Fibroblast of skin of back (primary cell): ENCODE measurements at regions not wholly inside any gene's neighbourhood (a gene's known extent, or its start where the extent isn't known, plus 50 kb on each side); places are given as distances from the start of the nearest gene placed in this dataset.

Experiments used
- DNase-seq: peaks from one replicate; pipeline ENCODE4 v3.0.0-alpha.2; 2013

DNA sequence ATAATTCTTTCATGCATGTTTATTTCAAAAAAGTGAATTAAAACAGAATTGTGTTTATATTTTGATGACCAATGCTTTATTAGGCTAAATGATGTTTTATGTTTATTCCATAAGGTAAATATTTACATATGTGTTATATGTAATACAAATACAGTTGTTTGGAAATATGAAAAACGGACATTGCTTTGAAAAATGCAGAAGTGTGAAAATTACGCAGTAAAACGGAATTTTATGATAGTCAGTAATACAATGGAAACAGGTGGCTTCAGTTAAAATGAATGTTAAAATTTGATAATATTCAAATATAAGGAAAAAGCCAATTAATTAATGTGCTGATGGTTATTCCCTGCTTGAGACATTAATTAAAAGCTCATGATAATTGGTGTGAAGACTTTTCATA lies 1633.8 kb downstream of the MAT2B start:
- no peak for DNase-seq

DNA sequence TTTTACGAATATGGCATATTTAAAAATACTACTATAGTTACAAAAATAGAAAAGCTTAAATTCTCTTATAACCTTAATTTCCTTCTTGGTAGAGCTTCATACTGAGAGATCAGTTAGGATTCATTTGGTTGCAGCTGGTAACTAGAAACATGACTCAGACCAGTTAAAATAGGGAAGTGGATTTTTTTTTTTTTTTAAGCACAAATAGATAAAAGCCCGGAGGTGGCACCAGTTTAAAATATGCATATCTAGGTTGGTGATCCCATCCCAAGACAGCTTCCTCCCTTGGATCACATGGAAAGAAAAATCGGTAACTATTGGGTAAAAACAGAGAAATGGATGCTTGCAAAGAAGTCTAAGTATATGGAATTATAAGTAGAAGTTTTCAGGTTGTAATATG lies 1634.3 kb downstream of the MAT2B start:
- no peak for DNase-seq

DNA sequence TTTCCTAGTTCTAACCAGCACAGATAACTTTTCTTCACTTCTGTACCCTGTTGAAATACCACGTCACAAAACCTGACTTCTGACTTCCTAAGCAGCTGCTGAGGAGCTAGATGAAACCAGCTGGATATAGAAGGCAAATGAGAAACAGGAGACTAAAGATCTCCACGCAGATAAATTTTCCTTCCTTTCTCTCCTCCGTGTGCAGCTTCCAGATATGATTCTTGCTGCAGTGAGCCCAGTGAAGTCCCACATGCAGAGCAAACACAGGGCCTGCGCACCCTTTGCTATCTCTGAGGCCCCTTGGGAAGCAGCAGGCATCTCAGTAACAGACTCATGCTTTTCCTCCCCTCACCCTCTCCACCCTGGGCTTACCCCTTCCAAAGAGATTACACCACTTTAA lies 1638.3 kb downstream of the MAT2B start:
- DNase-seq: no peak

DNA sequence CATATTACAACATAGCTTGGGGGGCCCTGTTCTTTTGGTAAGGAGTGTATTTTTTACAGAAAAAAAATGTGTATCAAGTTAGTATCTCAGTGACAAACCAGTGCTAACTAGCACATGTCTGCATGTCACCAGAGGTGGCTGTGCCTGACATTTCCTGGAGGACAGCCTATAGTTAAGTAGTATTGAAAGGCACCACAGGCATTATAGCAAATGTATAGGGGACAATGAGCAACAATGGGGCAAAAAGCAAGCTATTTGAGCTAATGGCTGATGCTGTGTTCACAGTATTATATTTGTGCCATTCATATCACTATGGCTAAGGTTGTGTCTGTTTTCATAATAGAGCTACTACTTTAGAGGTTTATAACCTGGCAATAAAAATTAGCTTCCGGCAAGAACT lies 1644.0 kb downstream of the MAT2B start:
- no peak for DNase-seq

DNA sequence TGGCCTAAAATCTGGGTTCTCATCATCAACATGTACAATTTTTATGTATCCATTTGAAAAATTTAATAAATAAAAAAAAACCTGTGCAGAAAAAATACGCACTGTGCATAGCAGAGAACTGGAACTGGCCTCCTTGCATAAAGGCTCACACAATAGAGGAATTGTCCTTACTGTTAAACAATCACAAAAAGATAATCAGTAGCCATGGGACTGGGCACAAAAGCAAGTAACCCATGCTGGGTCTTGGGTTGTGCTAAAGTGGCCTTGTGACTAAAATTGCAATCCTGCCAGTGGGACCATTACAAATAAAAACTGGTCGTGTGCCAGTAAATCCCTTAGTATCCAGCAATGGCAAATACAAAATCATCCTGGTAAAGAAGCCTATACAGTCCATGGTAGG lies 1646.6 kb downstream of the MAT2B start:
- DNase-seq: no peak

DNA sequence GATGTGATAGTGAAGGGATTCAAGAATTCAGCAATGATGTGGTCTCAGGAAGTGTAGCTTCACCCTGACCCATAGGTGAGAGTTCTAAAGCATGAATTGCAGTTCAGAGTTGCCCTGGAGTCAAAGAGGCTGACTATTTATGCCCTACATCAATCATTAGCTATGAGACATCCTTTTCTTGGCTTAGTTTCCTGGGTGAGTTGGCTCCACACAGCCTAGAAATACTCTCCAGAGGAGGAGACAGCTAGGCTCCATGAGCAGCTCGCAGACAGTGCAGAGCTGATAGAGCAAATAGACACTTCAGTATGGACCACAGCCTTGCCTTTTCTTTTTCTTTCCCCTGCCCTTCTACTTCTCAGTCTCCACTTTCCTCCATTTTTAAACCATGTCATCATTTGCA lies 1651.8 kb downstream of the MAT2B start:
- DNase-seq: no peak

DNA sequence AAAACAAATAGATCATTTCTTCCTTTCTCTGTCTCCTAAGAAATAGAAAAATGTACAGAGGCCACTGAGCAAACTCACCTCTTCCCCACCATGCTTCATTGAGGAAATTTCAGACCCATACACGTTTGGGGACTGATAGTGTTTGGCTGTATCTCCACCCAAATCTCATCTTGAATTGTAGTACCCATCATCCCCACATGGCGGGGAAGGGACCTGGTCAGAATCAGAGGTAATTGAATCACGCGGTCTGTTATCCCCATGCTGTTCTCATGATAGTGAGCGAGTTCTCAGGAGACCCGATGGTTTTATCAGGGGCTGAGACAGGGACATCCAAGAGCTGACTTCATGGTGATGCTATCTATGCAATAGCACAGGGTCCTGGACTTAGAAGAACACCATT lies 1655.8 kb downstream of the MAT2B start:
- DNase-seq: no peak

DNA sequence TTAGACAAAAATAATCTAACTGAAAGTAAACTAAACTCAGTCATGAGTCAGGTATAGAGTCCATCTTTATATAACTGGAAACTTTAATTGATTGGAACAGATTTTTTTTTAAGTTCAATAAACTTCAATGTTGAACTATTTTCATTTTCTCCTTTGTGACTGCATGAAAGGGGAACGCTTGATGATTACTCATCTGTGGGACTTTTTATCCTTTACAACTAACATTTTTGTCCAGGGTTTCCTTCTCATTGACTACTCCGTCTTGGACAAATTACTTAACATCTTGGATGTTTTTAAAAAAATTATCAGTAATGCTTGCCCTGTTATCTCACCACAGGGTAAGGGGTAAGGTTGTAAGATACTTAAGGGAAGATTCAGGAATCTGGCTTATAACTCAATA lies 1658.4 kb downstream of the MAT2B start:
- DNase-seq: no peak

DNA sequence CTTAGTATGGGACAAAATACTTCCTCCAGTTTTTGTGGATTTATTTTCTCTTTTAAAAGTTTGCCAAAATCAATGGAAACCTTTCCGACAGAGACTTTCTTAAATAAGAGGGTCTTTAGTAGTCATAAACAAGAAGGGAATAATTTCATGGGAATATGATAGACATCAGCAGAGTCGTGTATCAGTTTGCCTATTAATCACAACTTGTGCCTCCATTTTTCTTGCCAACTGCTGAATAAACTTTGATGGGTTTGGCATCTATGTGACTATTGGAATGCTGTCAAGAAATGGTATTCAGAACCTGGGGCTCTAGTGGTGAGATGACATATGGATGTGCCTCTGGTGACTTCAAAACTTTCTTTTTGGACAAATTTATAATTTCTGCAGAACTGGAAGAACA lies 1668.2 kb downstream of the MAT2B start:
- no peak for DNase-seq

DNA sequence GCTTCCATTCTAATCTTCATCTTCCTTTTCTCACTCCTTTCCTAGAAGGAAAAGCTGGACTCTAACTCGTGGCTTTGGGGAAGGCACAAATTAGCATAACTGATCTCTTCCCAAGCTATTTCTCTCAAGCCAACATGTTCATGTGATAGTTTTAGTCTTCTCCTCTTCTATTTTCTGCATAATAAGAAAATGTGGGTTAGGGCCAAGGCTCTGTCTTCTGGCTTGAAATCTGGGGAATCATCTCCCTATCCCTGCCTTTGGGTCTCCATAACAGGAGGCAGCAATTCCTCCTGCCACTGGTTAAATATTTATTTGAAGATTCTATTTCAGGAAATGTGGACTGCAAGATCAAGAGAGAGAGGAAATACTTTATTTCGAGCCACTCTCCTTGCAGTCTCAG lies 1669.6 kb downstream of the MAT2B start:
- no peak for DNase-seq

DNA sequence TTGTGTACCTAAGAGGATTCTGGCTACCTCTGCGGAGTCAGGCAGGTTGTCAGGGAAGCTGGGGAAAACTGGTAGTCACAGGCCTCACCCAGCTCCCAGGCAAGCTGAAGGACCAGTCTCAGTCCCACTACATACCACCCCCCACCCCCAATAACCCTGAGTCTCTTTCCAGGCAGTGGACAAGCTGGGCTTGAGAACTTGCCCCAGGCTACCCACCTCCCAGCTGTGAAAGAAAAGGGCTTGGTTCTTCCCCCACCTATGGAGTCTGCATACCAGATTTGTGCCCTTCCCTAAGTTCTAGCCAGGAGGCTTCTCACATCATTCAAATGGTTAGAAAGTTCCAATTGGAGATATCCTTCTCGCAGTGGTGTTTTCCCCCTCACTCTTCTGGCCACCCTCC lies 1678.8 kb downstream of the MAT2B start:
- DNase-seq: no peak

DNA sequence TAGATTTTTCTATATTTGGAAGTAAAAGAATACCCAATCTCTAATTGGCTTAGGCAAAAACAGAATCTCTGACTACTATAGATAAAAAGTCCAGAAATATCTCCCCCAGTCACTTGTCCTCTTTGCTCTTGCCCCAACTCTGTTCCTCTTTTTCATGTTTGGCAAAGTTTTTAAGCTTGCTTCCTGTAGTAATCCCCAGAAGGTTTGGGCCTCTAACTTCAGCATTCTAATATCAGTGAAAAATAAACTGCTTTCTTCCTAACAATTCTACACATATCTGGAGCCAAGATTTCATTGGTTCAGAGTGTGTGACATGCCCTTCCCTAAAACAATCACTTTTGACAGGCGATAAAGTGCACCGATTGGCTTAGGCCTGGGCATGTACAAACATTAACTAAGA lies 1680.3 kb downstream of the MAT2B start:
- no peak for DNase-seq

DNA sequence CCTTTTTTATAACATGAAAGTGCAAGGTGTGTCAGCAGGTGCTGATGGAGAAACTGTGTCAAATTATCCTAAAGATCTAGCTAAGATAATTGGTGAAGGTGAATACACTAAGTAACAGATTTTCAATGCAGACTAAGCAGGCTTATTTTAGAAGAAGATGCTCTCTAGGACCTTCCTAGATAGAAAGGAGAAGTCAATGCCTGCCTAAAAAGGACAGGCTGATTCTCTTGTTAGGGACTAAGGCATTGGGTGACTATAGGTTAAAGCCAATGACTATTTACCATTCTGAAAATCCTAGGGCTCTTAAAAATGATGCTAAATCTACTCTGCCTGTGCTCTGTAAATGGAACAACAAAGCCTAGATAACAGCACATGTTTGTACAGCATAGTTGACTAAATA lies 1682.4 kb downstream of the MAT2B start:
- DNase-seq: no peak

DNA sequence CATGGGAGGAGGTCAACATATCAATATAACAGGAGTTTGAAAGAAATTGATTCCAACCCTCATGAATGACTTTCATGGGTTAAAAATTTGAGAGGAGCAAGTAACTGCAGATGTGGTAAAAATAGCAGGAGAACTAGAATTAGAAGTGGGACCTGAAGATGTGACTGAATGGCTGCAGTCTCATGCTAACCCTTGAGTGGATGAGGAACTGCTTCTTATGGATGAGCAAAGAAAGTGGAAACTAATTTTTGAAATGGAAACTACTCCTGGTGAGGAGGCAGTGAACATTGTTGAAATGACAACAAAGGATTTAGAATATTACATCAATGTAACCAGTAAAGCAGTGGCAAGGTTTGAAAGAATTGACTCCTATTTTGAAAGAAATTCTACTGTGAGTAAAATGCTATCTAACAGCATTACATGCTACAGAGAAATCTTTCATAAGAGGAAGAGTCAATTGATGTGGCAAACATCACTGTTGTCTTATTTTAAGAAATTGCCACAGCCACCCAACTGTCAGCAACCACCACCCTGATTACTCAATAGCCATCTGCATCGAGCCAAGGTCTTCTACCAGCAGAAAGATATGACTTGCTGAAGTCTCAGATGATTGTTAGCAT lies 1683.2 kb downstream of the MAT2B start:
- DNase-seq: no peak

DNA sequence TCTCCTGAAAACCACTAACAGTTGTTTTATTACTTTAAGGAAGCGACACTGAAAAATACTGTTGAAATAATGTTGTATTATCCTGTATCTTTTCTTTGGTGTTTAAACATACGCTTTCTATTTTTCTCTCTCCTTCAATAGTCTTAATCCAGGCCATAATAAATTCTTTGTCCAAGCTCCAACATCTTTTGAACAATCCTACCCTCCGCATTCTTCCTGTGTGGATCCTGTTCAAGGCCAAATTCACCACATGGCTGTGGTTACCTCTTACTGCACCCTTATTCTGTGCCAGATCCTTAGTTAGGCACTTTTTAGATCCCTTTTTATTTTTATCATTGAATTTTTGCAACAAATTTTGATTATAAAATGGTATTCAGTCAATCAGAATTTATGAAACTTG lies 1691.5 kb downstream of the MAT2B start:
- DNase-seq: no peak

DNA sequence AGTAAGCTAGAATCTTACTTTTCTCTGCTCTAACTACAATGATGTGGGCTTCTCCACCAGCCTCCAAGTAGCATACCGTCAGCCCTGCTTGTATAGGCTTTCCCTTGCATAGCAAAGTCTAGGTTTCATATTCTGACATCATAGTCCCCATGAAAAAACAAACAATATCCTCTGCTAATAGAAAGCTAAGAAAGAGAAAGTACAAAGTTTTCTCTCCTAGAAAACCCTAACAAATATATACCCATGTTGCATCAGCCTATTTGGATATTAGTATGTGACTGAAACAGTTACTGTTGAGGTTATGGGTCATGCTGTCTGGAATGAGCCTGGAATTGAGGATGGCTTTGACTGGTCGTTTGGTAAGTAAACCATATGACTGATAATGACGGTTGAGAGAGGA lies 1696.0 kb downstream of the MAT2B start:
- peak; percentile 19 for DNase-seq

DNA sequence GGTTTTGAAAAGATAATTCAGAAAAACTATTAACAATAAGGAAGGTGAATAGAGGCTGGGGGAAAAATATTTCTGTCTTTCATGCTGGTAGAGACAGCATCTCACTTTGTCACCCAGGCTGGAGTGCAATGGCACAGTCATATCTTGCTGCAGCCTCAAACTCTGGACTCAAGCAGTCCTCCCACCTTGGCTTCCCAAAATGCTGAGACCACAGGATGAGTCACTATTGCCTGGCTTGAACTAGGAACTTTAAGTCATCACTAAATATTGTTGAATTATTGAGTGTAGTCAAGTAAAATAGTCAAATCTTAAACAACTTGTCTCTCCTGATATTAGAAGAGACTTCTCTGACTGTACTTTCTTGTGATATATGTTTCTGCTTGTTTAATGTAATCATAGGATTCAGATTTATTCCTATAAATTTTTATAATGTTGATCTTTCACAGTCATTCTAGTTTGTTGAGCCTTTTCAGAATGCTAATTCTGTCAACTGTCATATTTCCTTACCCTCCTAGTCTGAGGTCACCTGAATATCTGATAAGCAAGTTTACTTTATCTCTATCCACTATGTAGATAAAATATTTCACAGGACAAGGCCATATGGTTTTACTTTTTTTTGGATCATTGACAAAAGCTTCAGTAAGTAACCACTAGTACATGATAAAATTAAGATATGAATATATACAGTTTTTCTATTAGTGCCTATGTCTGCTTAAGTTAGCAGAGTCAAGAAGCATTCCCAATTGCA lies 1696.5 kb downstream of the MAT2B start:
- peak; percentile 33 for DNase-seq

DNA sequence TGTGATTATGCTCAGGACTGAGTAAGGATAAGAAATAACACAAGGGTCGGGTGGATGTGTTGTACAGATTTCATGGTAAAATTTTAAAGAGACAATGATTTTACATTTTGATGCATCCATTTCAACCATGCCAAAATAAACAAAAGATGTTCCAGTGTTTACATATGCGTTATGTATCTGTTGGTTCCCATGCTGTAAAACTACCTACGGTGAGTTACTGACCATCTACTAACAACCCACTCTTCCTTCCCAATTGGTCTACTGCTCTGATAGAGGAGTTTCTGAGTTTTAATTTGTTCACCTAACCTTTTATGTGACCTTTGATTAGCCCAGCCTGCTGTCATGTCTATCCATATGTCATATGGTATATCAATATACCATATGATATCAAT lies 1697.1 kb downstream of the MAT2B start:
- DNase-seq: no peak

DNA sequence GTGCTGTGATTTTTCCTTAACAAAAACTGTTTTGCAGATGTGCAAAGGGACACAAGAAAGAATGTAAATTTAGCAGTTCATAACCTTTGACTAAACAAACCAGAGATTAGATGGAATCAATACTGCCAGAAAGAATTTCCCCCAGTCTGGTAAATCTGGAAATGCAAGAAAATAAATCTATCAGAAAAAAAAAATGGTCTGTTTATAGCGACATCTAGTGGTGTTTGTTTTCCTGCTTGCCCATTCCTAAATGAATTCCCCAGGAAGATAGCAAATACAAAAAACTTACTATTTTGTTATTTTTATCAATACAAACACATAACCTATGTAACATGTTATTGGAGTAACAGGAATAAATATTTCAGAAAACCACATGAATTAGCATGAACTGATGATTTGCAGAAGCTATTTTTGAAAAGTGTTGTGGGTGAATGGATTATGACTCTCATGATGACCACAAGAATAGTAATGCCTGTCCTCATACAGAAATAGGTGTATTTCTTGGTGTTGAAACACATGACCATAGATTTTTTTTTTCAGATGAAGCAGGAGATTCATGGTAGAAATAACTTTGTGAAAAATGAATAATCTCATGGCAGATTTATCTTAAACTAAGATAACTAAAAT lies 1703.8 kb downstream of the MAT2B start:
- DNase-seq: peak; percentile 24

DNA sequence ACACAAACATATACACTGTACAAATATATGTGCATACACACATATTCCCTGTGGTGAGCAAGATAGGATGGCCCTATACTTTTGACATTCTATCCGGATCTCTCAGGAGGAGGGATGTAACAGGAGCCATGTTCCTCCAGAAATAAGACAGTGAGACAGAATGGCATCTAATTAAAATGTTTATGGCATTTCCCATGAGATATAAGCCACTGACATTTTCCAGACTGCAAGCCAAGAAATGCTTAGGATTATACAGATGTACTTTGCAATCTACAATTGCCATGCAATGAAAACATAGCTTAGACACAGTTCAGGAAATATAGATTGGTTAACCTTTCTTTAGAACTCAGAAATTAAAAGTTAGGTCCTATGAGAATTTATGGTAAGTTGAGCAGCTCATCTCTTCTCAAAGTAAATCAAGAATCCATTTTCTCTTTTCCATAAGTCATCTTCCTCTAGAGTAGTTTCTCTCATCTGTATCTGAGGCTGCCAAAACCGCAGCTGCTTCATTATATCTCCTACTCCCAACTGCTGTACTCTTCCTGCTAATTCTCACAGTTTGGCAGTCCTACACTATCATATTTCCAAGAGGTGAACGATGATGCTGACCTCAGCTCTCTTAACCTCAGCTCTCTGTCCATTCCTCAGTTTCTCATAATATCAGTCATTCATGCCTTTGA lies 1719.1 kb downstream of the MAT2B start:
- no peak for DNase-seq

DNA sequence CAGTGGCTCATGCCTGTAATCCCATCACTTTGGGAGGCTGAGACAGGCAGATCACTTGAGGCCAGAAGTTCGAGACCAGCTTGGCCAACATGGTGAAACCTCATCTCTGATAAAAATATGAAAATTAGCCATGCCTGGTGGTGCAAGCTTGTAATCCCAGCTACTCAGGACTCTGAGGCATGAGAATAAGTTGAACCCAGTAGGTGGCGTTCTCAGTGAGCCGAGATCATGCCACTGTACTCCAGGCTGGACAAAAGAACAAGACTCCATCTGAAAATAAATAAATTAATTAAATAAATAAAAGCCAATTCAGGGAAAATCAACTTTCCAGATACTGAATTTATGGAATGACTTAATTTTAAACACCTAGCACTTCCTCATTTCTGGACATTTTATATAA lies 1722.1 kb downstream of the MAT2B start:
- no peak for DNase-seq

DNA sequence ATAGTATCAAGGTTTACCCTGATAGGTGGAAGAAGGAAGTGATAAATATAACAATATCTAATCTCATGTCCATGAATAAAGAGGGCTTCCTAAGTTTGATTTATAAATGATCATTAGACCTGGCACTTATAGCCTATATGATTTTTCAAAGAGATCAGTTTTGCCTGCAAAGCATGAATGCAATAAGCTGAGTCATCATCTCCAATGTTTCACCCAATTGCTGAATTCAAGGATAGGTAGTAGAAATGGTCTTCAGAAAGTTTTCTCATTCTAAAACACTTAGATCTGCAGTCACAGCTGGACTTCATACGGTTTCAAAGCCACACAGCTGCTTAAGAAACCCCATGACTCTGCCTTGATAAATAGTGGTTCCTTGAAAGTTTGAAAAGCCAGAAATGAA lies 1722.8 kb downstream of the MAT2B start:
- no peak for DNase-seq

DNA sequence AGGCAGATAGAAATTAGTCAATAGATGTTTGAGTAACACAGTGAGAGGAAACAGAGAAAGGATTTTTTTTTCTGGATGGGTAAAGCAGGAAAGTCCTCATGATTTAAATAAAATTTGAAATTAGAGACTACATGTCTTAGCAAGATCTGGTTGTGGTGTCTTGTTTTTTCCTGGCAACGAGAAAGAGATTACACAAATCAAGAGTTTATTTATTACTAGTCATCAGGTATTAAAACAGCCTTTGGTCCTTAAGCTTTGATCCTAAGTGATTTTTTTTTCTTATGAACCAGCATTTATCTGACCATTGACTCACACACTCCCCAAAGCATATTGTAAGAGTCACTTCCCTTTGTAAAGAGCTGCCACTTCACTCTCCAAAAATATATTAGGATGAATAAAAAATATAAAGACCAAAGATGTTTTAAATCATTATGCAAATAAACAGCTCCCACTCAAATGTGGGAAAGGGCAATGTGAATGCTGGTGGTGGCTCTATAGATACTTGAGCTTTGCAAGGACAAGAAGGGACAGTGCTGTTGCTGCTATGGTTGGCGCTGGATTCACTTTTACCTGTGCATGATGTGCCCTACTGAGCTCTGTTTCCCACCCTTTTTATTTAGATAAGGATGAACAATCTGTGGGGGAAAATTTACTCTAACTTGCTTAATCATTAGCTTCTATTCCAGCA lies 1726.5 kb downstream of the MAT2B start:
- DNase-seq: no peak
